ENCODE measurements at regions not wholly inside any gene's neighbourhood (a gene's known extent, or its start where the extent isn't known, plus 50 kb on each side); places are given as distances from the start of the nearest gene placed in this dataset.

- TF ChIP-seq CTCF (IDR thresholded peaks at IDR 0.05) (no peak), ZFX (IDR thresholded peaks at IDR 0.05; ENCODE audit: borderline replicate concordance) (no peak)
Measured at GRCh38 chr4:116952530-116953136, 132.7 kb downstream of the TRAM1L1 start.

All from 22Rv1 (cell line).